Adrenal gland (tissue), 9 donors: ENCODE measurements at regions not wholly inside any gene's neighbourhood (a gene's known extent, or its start where the extent isn't known, plus 50 kb on each side); places are given as distances from the start of the nearest gene placed in this dataset.
"Not testable (repeated sequence)": the region's sequence is repeated elsewhere in the genome, so short reads cannot be mapped to it uniquely, and the experiment has no call there.

ENCODE experiments used
- DNase-seq, 7 donors: peaks; one replicate each; pipeline ENCODE4 v3.0.0-alpha.2; 2019 to 2020
- H3K27ac ChIP-seq, 5 donors: fragments of 200-600 bp; sonication (generic) in 4 of 5; 1 replicate in 3 of 5; 2 replicates in 2 of 5; pipeline versions ENCODE4 v1.5.1 to v1.8.0; 2016 to 2020; ENCODE audit warnings: mild to moderate bottlenecking in 1 of 5
- H3K27me3 ChIP-seq: fragments of 200-600 bp; 2 replicates; pipeline ENCODE4 v1.8.0; 2021
- H3K36me3 ChIP-seq, 2 donors: fragments of 200-600 bp; replicated peaks in 1 of 2; 1 replicate in 1 of 2; 2 replicates in 1 of 2; pipeline versions ENCODE4 v1.5.1 to v1.8.0; 2018 to 2022
- H3K4me1 ChIP-seq, 2 donors: fragments of 200-600 bp; replicated peaks in 1 of 2; 1 replicate in 1 of 2; 2 replicates in 1 of 2; pipeline versions ENCODE4 v1.5.1 to v1.8.0; 2018 to 2021
- H3K4me3 ChIP-seq, 4 donors: fragments of 200-600 bp; sonication (generic) in 3 of 4; one replicate each; pipeline ENCODE4 v1.5.1; 2016 to 2018
- H3K9me3 ChIP-seq, 3 donors: fragments of 200-600 bp; sonication (generic) in 1 of 3; replicated peaks in 1 of 3; 1 replicate in 2 of 3; 2 replicates in 1 of 3; pipeline versions ENCODE4 v1.5.1 to v1.8.0; 2016 to 2021
- POLR2A ChIP-seq, 2 donors: fragments of 450-650 bp; IDR thresholded peaks; one replicate each; pipeline ENCODE4 v1.6.1; 2017; ENCODE audit warnings: antibody characterized with exemption in 2 of 2, mild to moderate bottlenecking in 2 of 2, moderate library complexity in 1 of 2
- WGBS, 4 donors: extraction: QIAGEN DNeasy Blood & Tissue Kit in 2 of 4; methylation state at CpG; one replicate each; pipeline versions ENCODE4 v1.1.5 to v1.1.7; 2013 to 2017; 5-methylcytosine and 5-hydroxymethylcytosine counted together
- intact Hi-C, 2 donors: fragments of 100-400 bp; cut with DNase I; formaldehyde crosslinking; loops; one replicate each; pipeline versions ENCODE4 v1.14.1 to v1.15.0; 2022 to 2023
- TF ChIP-seq, protein P1 (sequence below), 6 experiments: fragments of 450-650 bp in 4 of 6; fragments of 200-600 bp in 2 of 6; sonication (generic) in 1 of 6; IDR thresholded peaks; 1 replicate in 5 of 6; 2 replicates in 1 of 6; pipeline versions ENCODE4 v1.5.1 to v1.8.0; 2016 to 2021; ENCODE audit warnings: antibody characterized with exemption in 6 of 6, mild to moderate bottlenecking in 2 of 6, moderate library complexity in 1 of 6
- donor health status: healthy with polysubstance abuse.
- donor health status: Bipolar disorder and iron deficiency.
- donor health status: DM: yes; HTN: yes; CAD: no.
- donor health status: DM: no; HTN: no; CAD: no.
- donor health status: DM: no; HTN: no; CAD: no.

DNA sequence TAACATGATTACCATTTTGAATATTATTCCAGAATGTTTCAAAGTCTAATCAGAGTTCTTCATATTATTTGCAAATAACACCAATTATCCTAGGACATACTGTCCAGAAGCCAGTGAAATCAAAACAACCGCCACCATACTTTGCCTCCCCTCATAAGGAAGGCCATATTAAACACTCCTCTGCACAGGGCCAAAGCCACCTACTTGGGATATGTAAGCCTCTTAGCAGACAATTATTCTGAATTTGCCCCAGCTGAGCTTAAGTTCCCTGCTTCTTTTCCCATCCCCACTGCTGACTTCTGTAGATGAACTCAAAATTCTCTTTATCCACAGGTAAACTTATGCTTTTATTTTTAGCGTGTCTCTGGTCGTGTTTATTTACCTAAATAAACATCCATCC is 374.0 kb downstream of the KIF2B start:
- intact Hi-C loops = no loop called here
- Histone ChIP-seq H3K4me1 (no peaks in the 10 kb centered on the region), H3K27me3 (no peaks in the 10 kb centered on the region), H3K27ac (no peak overlapping the region), H3K4me3 (no peak overlapping the region), H3K36me3 (no peaks in the 10 kb centered on the region), H3K9me3 (no peaks in the 10 kb centered on the region)
- no peak for TF ChIP-seq POLR2A (IDR thresholded peaks at IDR 0.05)
- TF ChIP-seq, protein P1, sequence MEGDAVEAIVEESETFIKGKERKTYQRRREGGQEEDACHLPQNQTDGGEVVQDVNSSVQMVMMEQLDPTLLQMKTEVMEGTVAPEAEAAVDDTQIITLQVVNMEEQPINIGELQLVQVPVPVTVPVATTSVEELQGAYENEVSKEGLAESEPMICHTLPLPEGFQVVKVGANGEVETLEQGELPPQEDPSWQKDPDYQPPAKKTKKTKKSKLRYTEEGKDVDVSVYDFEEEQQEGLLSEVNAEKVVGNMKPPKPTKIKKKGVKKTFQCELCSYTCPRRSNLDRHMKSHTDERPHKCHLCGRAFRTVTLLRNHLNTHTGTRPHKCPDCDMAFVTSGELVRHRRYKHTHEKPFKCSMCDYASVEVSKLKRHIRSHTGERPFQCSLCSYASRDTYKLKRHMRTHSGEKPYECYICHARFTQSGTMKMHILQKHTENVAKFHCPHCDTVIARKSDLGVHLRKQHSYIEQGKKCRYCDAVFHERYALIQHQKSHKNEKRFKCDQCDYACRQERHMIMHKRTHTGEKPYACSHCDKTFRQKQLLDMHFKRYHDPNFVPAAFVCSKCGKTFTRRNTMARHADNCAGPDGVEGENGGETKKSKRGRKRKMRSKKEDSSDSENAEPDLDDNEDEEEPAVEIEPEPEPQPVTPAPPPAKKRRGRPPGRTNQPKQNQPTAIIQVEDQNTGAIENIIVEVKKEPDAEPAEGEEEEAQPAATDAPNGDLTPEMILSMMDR (IDR thresholded peaks at IDR 0.05) = no peak
- 86 to 92% (median 88%) methylated on average over 3 of the region's 3 CpGs for WGBS, 4 donors
- DNase-seq = no peak

DNA sequence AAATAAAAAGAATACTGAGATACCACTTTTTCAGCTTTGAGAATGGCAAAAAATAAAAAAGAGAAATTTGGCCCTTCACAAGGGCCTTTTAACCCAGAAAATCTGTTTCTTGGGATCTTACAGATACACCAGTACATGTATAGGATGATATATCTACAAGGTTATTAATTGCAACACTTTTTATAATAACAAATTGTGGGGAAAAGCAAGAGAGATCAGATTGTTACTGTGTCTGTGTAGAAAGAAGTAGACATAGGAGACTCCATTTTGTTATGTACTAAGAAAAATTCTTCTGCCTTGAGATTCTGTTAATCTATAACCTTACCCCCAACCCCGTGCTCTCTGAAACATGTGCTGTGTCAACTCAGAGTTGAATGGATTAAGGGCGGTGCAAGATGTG is 378.7 kb downstream of the KIF2B start:
- H3K27ac ChIP-seq, DNase-seq, H3K9me3 ChIP-seq, H3K4me3 ChIP-seq, intact Hi-C loops, H3K4me1 ChIP-seq, H3K36me3 ChIP-seq, H3K27me3 ChIP-seq: not testable (repeated sequence)
- WGBS, 4 donors = 40% methylated on average over 1 of the region's 2 CpGs; no CpG with 5 or more reads in 3 of the 4 donors

DNA sequence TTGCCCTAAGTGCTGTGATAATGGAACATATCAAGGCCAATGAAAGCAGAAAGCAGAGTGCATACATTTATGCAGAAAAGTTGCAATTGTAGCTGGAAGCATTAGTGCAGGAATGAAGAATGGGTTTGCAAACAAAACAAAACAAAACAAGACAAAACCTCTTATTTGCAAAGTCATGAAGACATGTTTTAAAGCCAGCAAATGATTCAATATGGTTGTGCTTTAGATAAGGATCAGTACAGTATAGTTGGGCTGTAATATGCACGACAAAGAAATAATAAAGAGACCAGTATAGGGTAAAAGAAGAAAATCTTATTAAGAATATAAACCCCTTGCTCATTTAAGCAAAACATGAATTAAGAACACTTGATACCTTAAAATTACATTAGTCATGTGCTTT is 398.1 kb downstream of the KIF2B start:
- H3K36me3 ChIP-seq = no peaks in the 10 kb centered on the region
- no peaks in the 10 kb centered on the region for H3K9me3 ChIP-seq
- no peak overlapping the region for H3K27ac ChIP-seq
- 49 to 69% (median 61%) methylated on average over 1 of the region's 1 CpG for WGBS, 4 donors
- H3K27me3 ChIP-seq = no peaks in the 10 kb centered on the region
- DNase-seq = no peak
- no peaks in the 10 kb centered on the region for H3K4me1 ChIP-seq
- TF ChIP-seq, protein P1 (IDR thresholded peaks at IDR 0.05) = no peak
- no peak for TF ChIP-seq POLR2A (IDR thresholded peaks at IDR 0.05)
- H3K4me3 ChIP-seq = no peak overlapping the region
- intact Hi-C loops = no loop called here

DNA sequence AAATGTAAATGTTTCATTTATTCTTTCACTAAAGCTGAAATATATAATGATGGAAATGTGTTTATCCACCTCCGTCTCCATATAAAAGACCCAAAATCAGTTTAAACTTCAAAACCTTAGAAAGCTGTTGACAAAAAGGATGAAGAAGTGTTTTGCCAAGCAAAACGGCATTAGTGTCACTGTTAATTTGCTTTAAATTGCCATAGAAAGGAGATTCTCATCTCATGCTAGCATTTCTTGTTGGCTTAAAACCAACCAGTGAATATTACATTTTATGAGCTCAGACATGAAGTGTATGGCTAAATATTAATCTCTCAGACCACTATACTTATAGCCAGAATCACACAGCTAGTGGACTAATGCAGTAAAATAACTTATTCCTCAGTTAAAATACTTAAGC is 398.8 kb downstream of the KIF2B start:
- TF ChIP-seq, protein P1 (IDR thresholded peaks at IDR 0.05) = no peak
- TF ChIP-seq POLR2A (IDR thresholded peaks at IDR 0.05) = no peak
- Histone ChIP-seq H3K4me3 (no peak overlapping the region), H3K27ac (no peak overlapping the region), H3K27me3 (no peaks in the 10 kb centered on the region), H3K9me3 (no peaks in the 10 kb centered on the region), H3K36me3 (no peaks in the 10 kb centered on the region), H3K4me1 (no peaks in the 10 kb centered on the region)
- intact Hi-C loops = no loop called here
- WGBS, 4 donors = 28 to 51% (median 31%) methylated on average over 2 of the region's 2 CpGs
- no peak for DNase-seq

DNA sequence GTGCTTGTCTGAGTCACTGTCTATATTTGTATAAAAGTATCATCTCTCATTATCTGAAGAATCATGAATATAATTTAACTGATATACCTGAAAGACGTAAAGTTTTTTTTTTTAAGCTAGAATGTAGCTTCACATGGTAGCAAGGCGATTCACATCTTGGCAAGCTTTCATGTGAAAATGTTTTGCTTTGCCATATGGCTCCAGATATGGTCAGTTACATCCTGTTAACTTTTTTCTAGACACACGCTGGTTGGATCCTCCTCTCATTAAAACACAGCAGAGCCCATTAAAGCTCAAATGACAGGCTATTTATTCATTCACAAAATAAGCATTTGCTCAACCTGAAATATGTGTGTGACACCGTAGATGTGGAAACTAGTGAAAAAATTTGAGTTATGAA is 412.8 kb downstream of the KIF2B start:
- Histone ChIP-seq H3K4me1 (no peaks in the 10 kb centered on the region), H3K36me3 (no peaks in the 10 kb centered on the region), H3K27ac (no peak overlapping the region), H3K9me3 (no peaks in the 10 kb centered on the region), H3K27me3 (no peaks in the 10 kb centered on the region), H3K4me3 (no peak overlapping the region)
- WGBS, 4 donors = 43 to 58% (median 55%) methylated on average over 4 of the region's 4 CpGs
- TF ChIP-seq POLR2A (IDR thresholded peaks at IDR 0.05) = no peak
- TF ChIP-seq, protein P1 (IDR thresholded peaks at IDR 0.05) = no peak
- intact Hi-C loops = no loop called here
- DNase-seq = no peak
